Pancreas (tissue), 10 donors: ENCODE measurements at regions not wholly inside any gene's neighbourhood (a gene's known extent, or its start where the extent isn't known, plus 50 kb on each side); places are given as distances from the start of the nearest gene placed in this dataset.

Experiments used
- ATAC-seq, 4 donors: fragments of 200-7000 bp; cut with Tn5 transposase; one replicate each; pipeline versions ENCODE4 v1.8.0 to v1.9.1; 2020; ENCODE audit warnings: mild to moderate bottlenecking in 4 of 4, moderate library complexity in 4 of 4
- DNase-seq, 6 donors: peaks; one replicate each; pipeline ENCODE4 v3.0.0-alpha.2; 2020
- FAIRE-seq: peaks from 2 replicates; lab custom pipeline; 2012; peaks lifted over from hg19 to GRCh38; lab: Jason Lieb, UNC
- H3K27ac ChIP-seq, 4 donors: fragments of 200-600 bp; sonication (generic); 1 replicate in 3 of 4; 2 replicates in 1 of 4; pipeline versions ENCODE4 v1.5.0 to v1.8.0; 2020
- H3K27me3 ChIP-seq, 4 donors: fragments of 200-600 bp; one replicate each; pipeline ENCODE4 v1.8.0; 2021
- H3K36me3 ChIP-seq, 3 donors: fragments of 200-600 bp; sonication (generic) in 1 of 3; one replicate each; pipeline versions ENCODE4 v1.5.0 to v1.8.0; 2020 to 2021
- H3K4me1 ChIP-seq, 3 donors: fragments of 200-600 bp; one replicate each; pipeline ENCODE4 v1.8.0; 2021
- H3K4me3 ChIP-seq, 4 donors: fragments of 200-600 bp; sonication (generic) in 2 of 4; one replicate each; pipeline versions ENCODE4 v1.5.0 to v1.8.0; 2020 to 2021
- H3K9me3 ChIP-seq, 4 donors: fragments of 200-600 bp; one replicate each; pipeline ENCODE4 v1.8.0; 2021
- WGBS, 2 donors: extraction: QIAGEN DNeasy Blood & Tissue Kit; methylation state at CpG; one replicate each; pipeline ENCODE4 v1.1.7; 2013; 5-methylcytosine and 5-hydroxymethylcytosine counted together
- intact Hi-C, 3 donors: fragments of 100-400 bp; cut with DNase I; formaldehyde crosslinking; loops; one replicate each; pipeline versions ENCODE4 v1.11.1 to v1.14.2; 2022
- TF ChIP-seq, protein P1 (sequence below), 4 donors: fragments of 200-600 bp; sonication (generic) in 3 of 4; IDR thresholded peaks; one replicate each; pipeline versions ENCODE4 v1.5.0 to v1.8.0; 2021; ENCODE audit warnings: antibody characterized with exemption in 4 of 4
- donor health status: healthy with polysubstance abuse.
- donor health status: DM: no; HTN: no; CAD: no; lungs with moderate emphysema.
- donor health status: DM: no; HTN: no; CAD: no.
- donor health status: control.
- donor health status: control.
- donor health status: Bipolar disorder and iron deficiency.
- donor health status: DM: yes; HTN: yes; CAD: no.
- donor health status: DM: no; HTN: no; CAD: no.
- donor health status: DM: no; HTN: no; CAD: no.
- donor health status: DM: yes; HTN: yes; CAD: no.

DNA sequence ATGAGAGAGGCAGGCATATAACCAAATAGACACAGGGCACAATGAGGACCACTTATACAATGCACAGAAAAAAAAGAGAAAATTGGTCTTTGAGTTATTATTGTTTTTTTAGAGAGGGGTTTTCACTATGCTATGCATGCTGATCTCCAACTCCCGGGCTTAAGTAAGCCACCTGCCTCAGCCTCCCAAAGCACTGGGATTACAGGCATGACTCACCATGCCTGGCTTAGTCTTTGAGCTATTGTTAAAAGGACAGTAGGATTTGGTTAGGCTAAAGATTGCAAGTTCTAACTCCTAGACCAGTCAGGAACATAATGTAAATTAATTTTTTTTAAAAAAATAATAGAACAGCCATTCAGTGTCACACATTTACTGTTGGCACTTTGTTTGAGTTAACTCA is 340.1 kb downstream of the GPAT3 start:
- ATAC-seq: no peak
- FAIRE-seq: no peak
- no peaks in the 10 kb centered on the region for H3K27me3 ChIP-seq
- 73 to 76% methylated on average over 1 of the region's 1 CpG for WGBS, 2 donors
- no peaks in the 10 kb centered on the region for H3K9me3 ChIP-seq
- H3K4me1 ChIP-seq: no peaks in the 10 kb centered on the region
- H3K27ac ChIP-seq: no peak overlapping the region
- TF ChIP-seq, protein P1, sequence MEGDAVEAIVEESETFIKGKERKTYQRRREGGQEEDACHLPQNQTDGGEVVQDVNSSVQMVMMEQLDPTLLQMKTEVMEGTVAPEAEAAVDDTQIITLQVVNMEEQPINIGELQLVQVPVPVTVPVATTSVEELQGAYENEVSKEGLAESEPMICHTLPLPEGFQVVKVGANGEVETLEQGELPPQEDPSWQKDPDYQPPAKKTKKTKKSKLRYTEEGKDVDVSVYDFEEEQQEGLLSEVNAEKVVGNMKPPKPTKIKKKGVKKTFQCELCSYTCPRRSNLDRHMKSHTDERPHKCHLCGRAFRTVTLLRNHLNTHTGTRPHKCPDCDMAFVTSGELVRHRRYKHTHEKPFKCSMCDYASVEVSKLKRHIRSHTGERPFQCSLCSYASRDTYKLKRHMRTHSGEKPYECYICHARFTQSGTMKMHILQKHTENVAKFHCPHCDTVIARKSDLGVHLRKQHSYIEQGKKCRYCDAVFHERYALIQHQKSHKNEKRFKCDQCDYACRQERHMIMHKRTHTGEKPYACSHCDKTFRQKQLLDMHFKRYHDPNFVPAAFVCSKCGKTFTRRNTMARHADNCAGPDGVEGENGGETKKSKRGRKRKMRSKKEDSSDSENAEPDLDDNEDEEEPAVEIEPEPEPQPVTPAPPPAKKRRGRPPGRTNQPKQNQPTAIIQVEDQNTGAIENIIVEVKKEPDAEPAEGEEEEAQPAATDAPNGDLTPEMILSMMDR (IDR thresholded peaks at IDR 0.05): no peak
- H3K36me3 ChIP-seq: no peaks in the 10 kb centered on the region
- H3K4me3 ChIP-seq: no peak overlapping the region
- intact Hi-C loops: no loop called here
- DNase-seq: no peak

DNA sequence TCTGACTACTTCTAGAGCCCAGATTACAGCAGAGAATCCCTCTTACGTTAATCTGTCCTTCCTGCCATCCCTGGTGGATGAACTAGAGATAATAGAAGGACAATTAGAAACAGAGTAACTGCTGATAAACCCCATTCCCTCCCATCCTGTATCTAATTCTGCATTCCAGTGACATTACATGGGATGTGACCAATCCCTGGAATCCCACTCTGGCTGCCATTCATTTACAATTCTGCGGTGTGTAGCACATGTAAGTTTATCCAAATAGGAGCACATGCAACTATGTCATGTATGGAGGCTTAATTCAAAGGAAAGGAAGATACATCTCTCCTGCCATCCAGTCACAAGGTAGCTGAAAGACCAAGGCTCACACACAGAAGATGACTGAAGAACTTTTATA is 339.5 kb downstream of the GPAT3 start:
- no peaks in the 10 kb centered on the region for H3K36me3 ChIP-seq
- DNase-seq: no peak
- no peak for ATAC-seq
- TF ChIP-seq, protein P1 (IDR thresholded peaks at IDR 0.05): no peak
- H3K27ac ChIP-seq: no peak overlapping the region
- no peaks in the 10 kb centered on the region for H3K4me1 ChIP-seq
- no peaks in the 10 kb centered on the region for H3K27me3 ChIP-seq
- WGBS, 2 donors: 59 to 65% methylated on average over 2 of the region's 2 CpGs
- H3K4me3 ChIP-seq: no peak overlapping the region
- H3K9me3 ChIP-seq: no peaks in the 10 kb centered on the region
- no peak for FAIRE-seq
- intact Hi-C loops: no loop called here

DNA sequence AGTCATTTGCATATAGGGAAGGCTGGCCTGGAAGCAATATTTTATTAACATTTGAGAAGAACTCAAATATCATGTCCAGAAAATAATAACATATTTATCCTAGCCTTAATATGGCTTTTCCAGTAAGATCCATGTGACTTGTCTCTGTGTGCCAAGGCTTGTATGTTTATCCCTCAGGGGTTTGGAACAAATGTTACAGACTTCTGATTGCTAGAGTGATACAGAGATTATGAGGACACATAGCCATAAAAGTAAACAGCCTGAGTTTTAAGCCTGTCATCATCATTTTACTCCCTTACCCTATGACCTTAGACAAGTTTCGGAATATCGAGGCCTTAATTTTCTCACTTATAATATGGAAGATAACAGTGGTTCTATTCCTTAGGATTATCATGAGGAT is 338.1 kb downstream of the GPAT3 start:
- TF ChIP-seq, protein P1 (IDR thresholded peaks at IDR 0.05): no peak
- ATAC-seq: no peak
- Histone ChIP-seq H3K9me3 (no peaks in the 10 kb centered on the region), H3K27me3 (no peaks in the 10 kb centered on the region), H3K36me3 (no peaks in the 10 kb centered on the region), H3K27ac (no peak overlapping the region), H3K4me1 (no peaks in the 10 kb centered on the region), H3K4me3 (no peak overlapping the region)
- DNase-seq: no peak
- 82 to 92% methylated on average over 2 of the region's 2 CpGs for WGBS, 2 donors
- intact Hi-C loops: no loop called here
- FAIRE-seq: no peak

DNA sequence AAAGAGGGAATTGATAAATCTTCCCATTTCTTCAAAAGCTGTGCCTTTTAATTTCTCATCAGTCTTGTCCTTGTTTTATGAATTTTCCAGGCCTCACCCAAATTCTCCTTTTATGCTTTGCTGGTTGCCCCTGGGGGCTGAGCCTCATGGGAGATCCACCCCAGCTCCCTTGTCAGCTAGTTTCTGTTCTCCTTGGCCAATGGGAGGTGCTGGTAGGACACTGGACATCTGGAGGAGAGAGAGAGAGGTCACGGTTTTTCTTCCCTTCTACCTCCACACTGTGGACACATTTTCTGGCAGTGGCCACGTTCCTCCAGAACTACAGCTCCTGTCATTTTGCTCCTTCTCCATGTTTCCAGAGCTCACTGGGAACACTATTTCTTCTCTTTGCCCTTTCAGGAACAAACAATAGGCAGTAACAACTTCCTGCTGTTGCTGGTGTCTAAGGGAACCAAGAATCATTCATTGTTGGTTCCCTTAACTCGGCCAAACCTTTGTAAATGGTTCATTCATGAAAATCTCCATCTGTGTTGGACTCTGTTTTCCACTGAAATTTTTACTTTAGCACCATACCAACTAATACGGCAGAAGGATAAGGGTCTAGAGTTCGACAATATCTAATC is 334.5 kb downstream of the GPAT3 start:
- WGBS, 2 donors: 61 to 76% methylated on average over 5 of the region's 5 CpGs

More for the DNA sequence above, 334.5 kb downstream of the GPAT3 start:
- H3K27me3 ChIP-seq: no peaks in the 10 kb centered on the region
- no peaks in the 10 kb centered on the region for H3K36me3 ChIP-seq
- no peak for FAIRE-seq
- TF ChIP-seq, protein P1 (IDR thresholded peaks at IDR 0.05): no peak
- no peak for ATAC-seq
- intact Hi-C loops: no loop called here
- H3K27ac ChIP-seq: no peak overlapping the region
- no peaks in the 10 kb centered on the region for H3K4me1 ChIP-seq
- no peak for DNase-seq
- no peaks in the 10 kb centered on the region for H3K9me3 ChIP-seq
- no peak overlapping the region for H3K4me3 ChIP-seq
